ENCODE measurements at regions not wholly inside any gene's neighbourhood (a gene's known extent, or its start where the extent isn't known, plus 50 kb on each side); places are given as distances from the start of the nearest gene placed in this dataset.

- DNase-seq (ENCODE audit: low spot score) (no peak), FAIRE-seq (no peak)
Observed at GRCh38 chr10:128608791-128609190, 482.6 kb upstream of the MKI67 start.

DNA sequence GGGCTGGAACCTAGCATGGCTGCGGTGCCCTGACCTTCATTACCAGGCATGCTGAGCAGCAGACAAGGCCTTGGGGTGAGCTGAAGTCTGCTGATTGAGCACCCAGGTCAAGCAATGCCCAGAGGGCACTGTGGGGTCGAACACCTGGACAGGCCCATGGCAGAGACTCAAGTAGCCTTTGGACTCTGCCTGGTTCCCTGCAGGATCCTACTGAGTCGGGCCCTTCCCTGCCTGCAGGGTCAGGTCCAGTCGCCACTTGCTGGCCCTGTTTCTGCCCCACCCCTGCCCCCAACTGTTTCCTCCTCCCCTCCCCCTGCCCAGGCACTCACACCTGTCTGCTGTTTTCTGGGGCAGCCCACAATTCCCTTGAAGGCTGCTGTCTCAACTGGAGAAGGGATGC is 483.2 kb upstream of the MKI67 start:
- no peak for FAIRE-seq
- no peak for DNase-seq (ENCODE audit: low spot score)

DNA sequence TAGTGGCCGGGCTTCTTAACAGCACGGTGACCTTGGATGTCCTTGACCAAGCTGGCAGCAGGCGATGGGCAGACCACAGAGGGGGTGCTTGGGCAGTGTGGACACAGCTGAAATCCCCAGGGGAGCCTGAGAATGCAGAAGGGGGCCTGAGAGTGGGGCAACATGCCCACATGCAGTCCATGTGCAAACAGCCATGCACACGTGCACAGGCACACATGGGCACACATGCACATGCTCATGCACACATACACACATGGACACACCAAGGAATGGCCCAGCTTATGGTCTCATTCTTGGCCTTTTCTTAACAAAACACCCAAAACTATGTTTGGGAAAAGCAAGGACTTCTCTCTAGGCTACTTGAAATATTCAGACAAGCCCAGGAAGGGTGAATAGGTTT is 483.9 kb upstream of the MKI67 start:
- DNase-seq (ENCODE audit: low spot score) (no peak), FAIRE-seq (no peak)

- DNase-seq (ENCODE audit: low spot score) = no peak
- FAIRE-seq = no peak
Observed at GRCh38 chr10:128612195-128612594, 486.0 kb upstream of the MKI67 start.

DNA sequence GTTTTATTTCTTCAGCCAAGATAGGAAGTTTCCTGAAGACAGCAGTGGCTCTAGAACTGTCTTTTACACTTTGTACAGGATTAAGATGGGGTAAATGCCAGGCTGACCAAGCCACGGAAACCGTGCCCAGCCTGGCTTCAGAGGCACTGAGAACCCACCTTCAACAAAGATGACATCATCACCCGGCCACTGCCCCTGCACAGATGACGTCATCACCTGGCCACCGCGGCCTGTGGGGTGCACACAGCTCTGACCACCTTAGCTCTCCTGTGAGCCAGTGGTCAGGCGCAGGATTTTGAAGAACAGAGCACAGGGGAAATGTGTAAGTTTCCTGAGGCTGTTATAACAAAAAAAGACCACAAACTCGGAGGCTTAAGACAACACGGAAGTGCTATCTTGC is 486.4 kb upstream of the MKI67 start:
- DNase-seq (ENCODE audit: low spot score) (no peak), FAIRE-seq (no peak)

GRCh38 chr10:128614016-128614605 is 487.9 kb upstream of the MKI67 start:
- DNase-seq (ENCODE audit: low spot score) (no peak), FAIRE-seq (no peak)

DNA sequence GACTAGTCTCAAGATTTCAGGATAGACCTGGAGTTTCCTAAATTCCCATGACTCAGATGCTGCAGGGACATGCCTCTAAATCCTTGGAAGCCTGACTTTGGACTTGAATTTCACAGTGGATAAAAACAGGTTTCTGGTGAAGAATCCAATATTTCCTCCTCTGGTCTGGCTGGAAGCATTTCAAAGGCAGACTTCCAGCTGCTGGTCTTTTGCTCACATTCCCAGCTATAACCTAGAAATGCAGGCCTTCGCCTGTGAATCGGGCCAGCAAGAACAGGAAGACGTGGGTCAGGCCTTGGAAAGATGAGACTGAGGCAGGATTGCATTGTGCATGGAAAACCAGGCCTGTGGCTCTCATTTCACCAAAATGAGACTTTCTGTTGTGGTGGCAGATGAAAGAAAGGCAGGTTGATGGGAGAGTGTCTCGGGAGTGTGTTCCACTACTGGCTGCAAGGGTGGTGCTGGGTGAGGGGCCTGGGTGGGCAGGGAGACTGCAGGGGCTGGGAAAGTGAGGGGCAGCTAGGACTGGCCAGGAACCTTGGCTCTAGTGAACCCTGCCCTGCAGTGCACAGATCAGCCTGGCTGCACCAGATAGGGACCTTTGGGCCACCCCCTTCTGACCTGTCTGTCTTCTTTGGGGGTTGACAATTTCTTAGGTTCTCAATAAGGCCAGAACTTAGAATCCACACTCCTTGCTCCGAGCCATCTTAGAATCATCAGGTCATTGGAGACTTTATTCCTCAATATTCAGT is 488.8 kb upstream of the MKI67 start:
- no peak for FAIRE-seq
- DNase-seq (ENCODE audit: low spot score) = no peak

GRCh38 chr10:128617532-128617931 is 491.3 kb upstream of the MKI67 start:
- no peak for DNase-seq (ENCODE audit: low spot score)

DNA sequence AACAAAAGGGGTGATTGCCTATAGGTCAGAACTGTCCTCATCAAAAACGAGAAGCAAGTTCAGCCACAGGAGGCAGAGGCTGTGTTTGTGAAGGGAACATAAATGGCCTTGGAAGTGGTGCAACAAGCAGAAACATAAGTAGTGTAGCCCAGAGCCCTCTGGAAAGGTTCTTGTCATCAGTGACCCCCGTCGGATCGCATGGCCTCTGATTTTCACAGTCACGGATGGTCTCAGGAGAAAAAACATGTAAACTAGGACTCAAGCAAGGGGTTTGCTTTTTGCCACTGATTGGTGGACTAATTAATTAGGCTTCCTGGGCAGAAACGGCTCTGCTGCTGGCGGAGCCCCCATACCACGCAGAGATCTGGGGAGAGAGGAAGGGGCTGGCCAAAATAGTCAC is 496.5 kb upstream of the MKI67 start:
- no peak for FAIRE-seq

More at GRCh38 chr10:128617532-128617931, 491.3 kb upstream of the MKI67 start:
- no peak for FAIRE-seq

GRCh38 chr10:128623776-128624175 is 497.6 kb upstream of the MKI67 start:
- DNase-seq (ENCODE audit: low spot score) = no peak
- FAIRE-seq = no peak

More for the DNA sequence above, 496.5 kb upstream of the MKI67 start:
- no peak for DNase-seq (ENCODE audit: low spot score)

DNA sequence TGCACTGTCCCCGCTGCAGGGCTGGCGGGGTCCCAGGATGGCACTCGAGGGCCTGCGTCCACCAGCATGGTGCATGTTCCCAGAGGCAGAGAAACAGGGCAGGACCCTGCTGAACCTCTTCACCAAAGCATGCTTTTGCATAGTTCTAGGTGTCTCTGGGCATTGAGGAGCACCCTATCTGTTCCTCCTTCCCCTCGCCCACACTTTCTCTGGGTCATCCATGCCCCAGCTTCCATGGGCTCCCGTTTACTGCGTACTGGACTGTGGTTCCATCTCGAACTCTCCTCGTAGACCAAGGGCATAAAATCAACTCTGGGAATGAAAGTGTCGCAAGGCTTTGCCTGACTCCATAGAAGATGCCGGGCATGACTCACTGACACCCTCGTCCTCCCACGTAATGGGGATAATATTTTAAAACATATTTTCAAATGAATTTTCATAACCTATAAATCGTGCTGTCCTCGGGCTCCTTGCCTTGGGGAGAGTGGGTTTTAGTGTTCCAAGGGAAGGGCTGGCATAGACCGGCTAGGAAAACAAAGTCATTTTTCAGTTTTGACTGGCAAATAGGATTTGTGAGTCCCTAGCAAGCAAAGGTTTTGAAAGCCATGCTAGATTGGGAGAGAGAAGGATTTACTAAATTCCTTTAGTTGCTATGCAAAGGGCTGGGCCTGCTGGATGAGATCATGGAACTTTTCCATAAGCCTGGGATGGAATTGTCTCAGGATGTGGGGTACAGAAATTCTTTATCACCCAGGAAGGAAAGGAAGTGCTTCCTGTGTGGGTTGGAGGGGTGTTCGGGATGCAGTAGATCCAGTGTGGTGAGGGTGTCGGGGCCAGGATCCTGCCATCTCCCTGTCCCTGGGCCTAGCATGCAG is 498.7 kb upstream of the MKI67 start:
- FAIRE-seq (no peak), DNase-seq (ENCODE audit: low spot score) (peak; percentile 16)

GRCh38 chr10:128625926-128626325 is 499.7 kb upstream of the MKI67 start:
- FAIRE-seq = no peak
- DNase-seq (ENCODE audit: low spot score) = no peak

- DNase-seq (ENCODE audit: low spot score) (peak; percentile 11), FAIRE-seq (no peak)
Observed at GRCh38 chr10:128626397-128627000, 500.3 kb upstream of the MKI67 start.

DNA sequence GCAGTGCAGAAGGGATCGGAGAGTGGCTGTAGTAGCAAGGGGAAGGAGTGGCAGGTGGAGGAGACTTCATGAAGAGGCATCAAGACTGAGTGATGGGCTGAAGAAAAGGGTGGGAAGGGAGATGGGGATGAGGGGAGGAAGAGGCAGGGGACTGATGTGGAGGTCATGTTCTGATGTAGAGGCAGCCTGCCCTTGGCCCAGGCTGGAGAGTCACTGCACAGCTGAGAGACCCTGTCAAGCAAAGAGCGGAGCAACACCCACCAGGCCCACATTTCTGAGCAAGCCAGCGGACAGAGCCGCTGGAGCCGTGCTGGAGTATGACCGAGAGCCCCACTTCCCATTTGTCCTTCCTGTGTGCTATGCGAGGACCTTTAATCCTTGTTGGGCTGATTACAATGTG is 501.6 kb upstream of the MKI67 start:
- DNase-seq (ENCODE audit: low spot score) (no peak), FAIRE-seq (no peak)

DNA sequence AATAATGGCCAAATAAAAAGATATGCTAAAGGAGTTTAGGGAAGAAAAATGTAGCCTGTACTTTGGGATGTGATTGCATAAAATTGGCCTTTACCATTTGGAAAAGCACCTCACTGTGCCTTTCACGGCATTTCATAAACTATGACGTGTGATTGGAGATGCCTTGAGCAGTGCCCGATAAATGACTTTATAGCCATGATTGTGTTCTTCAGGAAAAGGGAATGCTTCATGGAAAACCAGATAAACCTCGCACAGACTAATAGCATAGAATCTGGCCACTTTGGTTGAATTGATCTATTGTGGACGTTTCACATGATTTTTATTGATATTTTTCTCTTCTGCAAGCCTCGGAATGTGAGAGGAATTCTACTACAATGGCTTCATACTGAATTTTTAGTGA is 502.0 kb upstream of the MKI67 start:
- FAIRE-seq (no peak), DNase-seq (ENCODE audit: low spot score) (no peak)

DNA sequence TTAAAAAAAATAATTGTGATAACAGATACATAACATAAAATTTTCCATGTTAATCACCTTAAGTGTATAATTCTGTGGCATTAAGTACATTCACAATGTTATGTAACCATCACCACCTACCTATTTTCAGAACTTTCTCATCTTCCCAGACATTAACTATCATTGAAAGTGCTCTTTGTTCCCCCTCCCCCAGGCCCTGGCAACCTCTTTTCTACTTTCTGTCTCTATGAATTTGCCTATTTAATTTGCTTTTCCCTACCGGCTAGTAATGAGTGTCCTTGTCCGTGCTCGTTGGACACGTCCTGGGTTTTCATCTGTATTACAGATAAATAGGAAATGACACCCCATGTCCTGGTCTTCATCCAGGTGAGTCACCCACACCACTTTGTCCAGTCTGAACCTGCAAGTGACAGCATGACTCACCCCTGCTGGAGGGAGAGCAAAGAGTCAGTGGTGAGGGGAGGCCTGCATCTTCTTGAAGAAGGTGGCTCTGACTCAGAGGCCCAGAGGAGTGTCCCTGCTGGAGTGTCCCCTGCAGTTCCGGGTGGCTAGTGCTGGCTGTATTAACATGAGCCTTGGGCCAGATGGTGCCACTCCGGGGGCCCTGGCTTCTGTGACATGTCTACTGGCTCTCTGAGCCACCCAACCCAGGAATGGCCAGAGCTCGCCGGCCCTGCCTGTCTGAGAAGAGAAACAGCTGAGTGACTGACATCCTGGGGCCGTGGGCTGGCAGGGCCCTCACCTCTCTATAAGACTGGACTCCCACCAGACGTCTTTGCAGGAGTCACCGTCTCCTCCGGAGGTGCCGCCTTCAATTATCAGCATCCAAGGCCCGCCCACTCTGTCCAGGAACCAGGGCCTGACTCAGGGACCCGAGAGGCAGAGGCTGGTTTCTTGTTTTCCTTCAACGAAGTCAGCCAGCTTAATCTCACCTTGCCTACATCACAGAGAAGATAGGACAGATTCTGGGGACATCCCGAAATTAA is 503.2 kb upstream of the MKI67 start:
- peak; percentile 71 for DNase-seq (ENCODE audit: low spot score)
- FAIRE-seq = peak; percentile 30

- DNase-seq (ENCODE audit: low spot score) = peak; percentile 28
- no peak for FAIRE-seq
Observed at GRCh38 chr10:128630787-128631252, 504.6 kb upstream of the MKI67 start.

GRCh38 chr10:128631801-128632241 is 505.6 kb upstream of the MKI67 start:
- FAIRE-seq = no peak

GRCh38 chr10:128632694-128633093 is 506.5 kb upstream of the MKI67 start:
- no peak for DNase-seq (ENCODE audit: low spot score)
- no peak for FAIRE-seq

More at GRCh38 chr10:128631801-128632241, 505.6 kb upstream of the MKI67 start:
- DNase-seq (ENCODE audit: low spot score) = no peak

GRCh38 chr10:128633864-128634540 is 507.8 kb upstream of the MKI67 start:
- DNase-seq (ENCODE audit: low spot score) (no peak), FAIRE-seq (no peak)

Measured in urothelium cell line (cell line).